Stimulated activated CD4-positive, alpha-beta T cell treated with anti-CD3 and anti-CD28 coated beads, Interleukin-2, amount 100 ng/mL, for 24 hours (primary cell): ENCODE measurements at regions not wholly inside any gene's neighbourhood (a gene's known extent, or its start where the extent isn't known, plus 50 kb on each side); places are given as distances from the start of the nearest gene placed in this dataset.

Source experiments
- DNase-seq, 2 donors: peaks; one replicate each; pipeline ENCODE4 v3.0.0-alpha.2; 2020

- no peak for DNase-seq
Measured at GRCh38 chr17:56098746-56099145, 54.5 kb upstream of the ANKFN1 start.

DNA sequence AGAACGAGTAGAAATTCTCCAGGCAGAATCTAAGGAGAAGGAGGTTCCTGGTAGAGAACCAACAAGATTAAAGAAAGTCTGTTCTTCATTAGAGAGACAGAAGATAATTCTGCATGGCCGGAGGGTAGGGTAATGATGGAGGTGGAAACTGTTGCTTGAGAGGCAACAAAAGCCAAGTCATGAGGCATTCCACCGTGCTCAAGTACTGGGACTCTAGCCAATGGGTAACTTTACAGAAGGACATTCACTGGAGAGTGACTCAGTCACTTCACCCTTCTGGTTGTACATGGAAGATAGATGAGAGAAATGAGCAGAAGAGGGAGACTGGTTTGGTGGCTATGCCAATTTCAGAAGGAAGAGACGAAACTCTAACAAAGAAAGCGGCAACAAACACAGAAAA, 53.6 kb upstream of the ANKFN1 start:
- no peak for DNase-seq
